GM19239 (cell line): ENCODE measurements at regions not wholly inside any gene's neighbourhood (a gene's known extent, or its start where the extent isn't known, plus 50 kb on each side); places are given as distances from the start of the nearest gene placed in this dataset.

Source experiments
- DNase-seq: peaks from one replicate; pipeline ENCODE4 v3.0.0; 2011; ENCODE audit warnings: low spot score; ENCODE audit not compliant: insufficient read length
- FAIRE-seq: peaks from 2 replicates; lab custom pipeline; 2011; peaks lifted over from hg19 to GRCh38; lab: Jason Lieb, UNC

DNA sequence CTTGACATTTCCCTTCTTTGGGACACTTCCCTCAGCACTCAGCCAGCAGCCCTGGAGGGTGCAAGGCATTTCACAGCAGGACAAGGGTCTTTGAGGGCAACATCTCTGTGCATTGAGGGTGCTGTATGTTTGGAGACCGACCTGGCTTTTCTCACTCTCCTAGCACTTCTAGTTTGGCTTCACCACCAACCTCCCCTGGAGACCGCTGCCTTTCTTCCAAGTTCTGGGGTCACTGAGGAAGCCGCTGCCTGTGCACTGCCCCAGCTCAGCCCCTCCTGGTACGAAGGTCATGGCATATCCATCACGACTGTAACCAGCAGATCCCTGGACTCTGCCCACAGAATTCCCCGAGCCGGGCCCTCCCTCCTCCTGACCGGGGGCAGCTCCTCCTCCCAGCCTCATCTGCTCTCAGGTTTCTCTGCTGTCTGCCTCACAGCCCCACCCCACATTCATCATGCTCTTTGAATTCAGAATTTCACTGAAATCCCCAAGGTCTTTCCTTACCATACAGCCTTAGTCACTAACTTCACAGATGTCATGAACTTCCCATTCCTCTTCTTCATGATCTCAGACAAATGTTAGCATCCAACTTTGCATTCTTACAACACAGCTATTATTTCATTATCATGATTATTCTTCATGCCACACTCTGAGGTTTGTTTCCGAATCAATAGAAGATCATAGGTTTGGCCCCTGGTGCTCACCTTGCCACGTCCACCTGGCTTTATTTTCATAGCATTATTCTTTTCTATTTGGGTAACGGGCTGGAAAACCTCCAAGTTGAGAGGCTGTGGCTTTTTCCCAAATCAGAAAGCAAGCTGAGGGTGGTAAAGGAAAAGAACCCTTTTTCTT lies 113.0 kb upstream of the COPS8 start:
- DNase-seq (no peak), FAIRE-seq (no peak)

DNA sequence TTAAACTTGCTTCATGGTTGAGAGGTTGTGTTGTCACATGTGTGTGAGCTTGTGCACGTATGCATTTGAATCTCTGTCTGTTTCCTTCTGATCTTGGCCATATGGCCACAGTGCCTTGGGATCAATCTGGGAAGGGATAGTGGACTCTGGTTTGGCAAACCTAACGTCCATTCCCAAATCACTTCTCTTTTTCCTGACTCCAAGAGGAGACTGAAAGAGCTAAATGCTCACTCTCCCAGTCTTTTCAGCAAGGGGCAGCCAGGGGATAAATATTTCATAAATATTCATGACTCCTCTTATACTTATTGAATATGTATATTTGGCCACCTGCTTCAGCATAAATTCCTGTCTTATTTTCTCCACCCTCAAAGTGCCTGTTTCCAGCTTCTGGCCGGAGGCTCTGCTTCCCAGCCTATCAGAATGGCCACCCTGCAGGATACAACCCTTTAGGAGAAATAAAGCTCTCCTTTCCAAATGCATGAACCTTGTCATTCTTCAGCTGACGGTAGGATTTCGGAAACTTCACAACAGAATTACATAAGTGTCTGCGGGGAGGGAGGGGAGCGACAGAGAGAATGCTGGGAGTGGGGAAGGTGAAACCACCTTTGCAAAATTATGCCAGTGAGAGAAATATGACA lies 112.2 kb upstream of the COPS8 start:
- FAIRE-seq (no peak), DNase-seq (no peak)

DNA sequence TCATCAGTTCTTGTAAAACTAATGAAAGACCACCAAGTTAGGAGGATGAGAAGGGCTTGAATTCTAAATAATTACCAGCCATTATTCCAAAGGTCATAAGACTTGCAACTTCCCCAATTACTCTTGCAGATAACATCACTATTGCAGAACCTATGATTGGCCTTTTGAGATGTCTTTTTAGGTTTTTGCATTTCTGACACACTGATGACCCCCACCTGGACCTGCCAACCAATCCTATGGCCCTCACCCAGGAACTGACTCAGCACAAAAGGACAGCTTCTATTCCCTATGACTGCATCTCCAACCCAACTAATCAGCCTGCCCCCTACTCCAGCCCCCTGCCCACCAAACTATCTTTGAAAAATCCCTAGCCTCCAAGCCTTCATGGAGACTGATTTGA lies 111.5 kb upstream of the COPS8 start:
- FAIRE-seq (no peak), DNase-seq (no peak)

DNA sequence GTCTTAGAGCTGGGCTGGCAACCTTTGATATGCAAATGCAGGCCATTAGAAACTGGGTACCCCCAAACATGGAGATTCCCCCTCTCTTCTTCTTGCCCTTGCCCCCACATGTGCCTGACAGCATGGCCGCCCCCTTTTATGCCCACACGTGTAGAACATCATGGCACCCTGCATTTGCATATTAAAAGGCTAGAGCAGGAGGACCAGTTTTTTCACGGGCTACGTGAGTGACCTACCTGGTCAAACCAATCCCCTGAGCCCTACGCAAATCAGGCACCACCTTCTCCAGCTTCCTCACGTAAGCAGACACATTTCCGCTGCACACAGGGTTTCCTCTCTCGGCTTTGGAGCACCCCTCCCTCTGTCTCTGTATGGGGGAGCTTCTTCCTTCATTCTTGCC lies 110.9 kb upstream of the COPS8 start:
- FAIRE-seq (no peak), DNase-seq (no peak)

DNA sequence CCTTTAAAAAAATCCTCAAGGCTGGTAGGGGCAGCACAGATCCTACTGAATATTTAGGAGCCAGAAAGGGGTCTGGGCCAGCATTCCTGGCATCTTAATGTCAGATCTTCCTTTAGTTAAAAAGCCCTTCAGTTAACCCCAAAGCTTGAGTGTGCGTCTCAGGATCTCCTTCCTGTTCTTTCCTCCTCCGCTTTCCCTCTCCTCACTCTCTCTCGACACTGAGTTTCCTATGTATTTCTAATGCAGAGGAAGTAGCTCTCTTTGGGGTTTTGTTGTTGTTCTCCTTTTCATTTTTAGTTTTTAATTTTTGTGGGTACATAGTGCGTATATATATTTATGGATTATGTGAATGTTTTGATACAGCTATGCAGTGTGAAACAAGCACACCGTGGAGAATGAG lies 109.9 kb upstream of the COPS8 start:
- no peak for FAIRE-seq
- DNase-seq: no peak

DNA sequence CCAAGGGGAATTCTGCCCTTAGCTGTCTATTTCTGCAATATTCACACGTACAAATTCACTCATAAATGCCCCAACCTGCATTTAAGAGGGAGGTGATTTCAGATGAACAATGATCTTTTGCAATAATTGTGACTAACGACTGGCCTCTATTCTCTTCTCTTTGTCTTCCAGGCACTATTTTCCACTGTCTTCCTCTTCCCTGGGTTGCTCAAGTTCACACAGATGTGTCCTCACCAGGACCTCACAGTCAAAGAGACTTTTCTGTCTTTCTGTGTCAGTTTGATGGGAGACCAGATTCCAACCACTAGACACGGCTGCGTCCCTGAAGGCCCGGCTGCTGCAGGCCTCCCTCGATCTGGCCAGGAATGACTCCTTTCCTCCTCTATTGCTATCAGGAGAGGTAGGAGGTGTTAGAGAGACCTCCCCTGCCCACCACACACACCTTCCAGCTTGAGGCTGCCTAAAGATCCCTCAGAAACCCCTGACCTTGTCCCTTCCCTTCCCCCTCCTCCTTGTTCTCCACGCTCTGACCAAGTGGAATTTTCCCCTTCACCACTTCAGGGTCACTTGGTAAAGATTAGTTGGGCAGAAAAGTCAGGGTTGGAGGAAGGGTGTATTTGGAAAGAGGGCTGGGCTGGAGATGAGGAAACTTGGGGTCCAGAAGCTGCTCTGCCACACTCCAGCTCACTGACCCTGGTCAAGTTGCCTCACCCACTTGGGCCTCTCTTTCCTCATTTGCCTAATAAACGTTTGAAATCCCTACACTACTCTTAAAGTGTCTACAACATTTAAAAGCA lies 109.2 kb upstream of the COPS8 start:
- DNase-seq (no peak), FAIRE-seq (no peak)

DNA sequence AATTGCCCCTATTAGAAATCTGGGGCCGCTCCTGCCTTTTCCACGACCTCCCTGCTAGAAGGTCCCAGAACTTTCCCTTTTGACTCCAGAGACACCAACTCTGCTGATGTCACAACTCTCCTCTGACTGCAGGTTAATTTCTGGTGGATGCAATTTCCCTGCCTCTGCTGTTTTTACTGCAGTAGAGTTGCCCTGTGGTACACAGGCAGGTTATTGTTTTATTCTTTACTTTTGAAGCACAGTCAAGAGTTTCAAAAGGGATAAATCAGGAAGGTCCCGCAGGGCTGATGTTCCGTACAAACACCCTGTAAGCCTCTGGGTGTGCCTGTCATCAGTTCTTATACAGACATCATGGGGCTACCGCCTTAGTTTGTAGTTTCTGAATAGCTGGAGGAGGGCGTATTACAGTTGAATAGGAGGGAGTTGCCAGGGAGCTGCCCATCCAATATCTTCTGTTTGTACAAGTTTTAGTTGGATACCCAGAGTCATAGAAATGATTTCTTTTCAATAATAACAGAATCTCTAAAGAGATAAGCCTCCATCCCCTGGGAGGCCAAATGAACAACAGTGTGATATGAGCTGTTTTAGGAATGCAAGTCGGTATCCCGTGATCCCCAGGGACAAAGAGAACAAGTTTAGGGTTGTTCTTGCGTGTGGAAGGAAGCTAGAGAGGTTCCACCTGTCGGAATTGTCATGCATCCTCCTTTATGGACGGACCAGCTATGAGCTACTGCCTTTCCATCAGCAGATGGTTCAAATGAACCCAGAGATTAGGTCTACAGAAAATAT lies 108.4 kb upstream of the COPS8 start:
- FAIRE-seq (no peak), DNase-seq (no peak)

DNA sequence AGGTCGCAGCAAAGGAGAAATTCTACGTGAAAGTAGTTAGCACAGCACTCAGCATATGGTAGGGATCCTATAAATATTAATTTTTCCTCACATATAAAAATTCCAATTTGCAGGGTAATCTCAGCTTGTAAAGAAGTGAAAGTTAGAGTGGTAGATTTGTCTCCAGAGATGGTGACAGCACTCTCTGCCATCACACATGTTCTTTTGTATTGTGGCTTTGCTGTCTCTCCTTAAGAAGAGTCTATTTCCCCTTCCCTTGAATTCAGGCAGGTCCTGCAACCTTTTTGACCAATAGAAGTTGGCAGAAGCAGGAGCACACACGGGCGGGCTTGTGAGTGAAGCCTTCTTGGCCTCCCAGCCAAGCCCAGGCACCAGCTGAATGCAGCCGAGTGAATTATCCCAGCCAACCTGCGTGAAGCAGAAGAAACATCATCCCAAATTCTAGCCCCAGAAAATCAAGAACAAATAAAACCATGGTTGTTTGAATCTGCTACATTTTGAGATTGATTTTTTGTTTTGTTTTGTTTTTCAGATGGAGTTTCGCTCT lies 107.8 kb upstream of the COPS8 start:
- DNase-seq: no peak
- no peak for FAIRE-seq

DNA sequence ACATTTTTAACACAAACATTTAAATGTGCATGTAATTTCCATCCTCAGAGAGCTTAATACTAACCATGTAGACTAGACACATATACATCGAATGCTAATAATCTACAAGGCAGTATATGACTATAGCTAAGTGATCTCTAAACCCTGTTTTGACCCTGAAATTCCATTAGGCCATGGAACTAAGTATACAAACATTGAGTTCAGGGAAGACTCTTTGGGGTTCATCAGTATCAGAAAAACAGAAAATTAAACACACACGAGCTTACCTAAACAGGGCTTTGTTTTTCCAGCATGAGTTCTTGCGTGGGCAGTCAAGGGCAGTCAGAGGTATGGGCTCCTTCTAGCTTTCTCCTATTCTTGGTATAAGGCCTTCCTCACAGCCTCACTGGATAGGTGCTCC lies 106.0 kb upstream of the COPS8 start:
- no peak for FAIRE-seq
- DNase-seq: no peak

DNA sequence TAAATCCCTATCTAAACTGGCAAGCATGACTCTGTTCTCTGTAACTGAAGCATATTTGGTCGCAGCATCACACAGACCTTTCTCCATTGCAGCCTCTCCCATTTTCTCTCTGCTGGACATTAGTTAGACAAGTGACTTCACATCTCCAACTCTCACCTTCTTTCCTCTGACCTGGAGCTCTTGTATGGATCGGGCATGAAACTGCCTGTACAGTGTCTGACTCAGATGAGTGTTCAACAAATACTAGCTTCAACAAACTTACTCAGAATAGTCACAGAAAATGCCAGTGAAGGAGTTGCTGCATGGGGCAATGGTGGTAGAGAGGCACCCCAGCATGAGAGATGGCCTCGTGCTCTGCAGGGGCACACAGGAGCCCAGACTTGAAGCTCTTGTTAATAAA lies 104.7 kb upstream of the COPS8 start:
- no peak for DNase-seq
- no peak for FAIRE-seq

DNA sequence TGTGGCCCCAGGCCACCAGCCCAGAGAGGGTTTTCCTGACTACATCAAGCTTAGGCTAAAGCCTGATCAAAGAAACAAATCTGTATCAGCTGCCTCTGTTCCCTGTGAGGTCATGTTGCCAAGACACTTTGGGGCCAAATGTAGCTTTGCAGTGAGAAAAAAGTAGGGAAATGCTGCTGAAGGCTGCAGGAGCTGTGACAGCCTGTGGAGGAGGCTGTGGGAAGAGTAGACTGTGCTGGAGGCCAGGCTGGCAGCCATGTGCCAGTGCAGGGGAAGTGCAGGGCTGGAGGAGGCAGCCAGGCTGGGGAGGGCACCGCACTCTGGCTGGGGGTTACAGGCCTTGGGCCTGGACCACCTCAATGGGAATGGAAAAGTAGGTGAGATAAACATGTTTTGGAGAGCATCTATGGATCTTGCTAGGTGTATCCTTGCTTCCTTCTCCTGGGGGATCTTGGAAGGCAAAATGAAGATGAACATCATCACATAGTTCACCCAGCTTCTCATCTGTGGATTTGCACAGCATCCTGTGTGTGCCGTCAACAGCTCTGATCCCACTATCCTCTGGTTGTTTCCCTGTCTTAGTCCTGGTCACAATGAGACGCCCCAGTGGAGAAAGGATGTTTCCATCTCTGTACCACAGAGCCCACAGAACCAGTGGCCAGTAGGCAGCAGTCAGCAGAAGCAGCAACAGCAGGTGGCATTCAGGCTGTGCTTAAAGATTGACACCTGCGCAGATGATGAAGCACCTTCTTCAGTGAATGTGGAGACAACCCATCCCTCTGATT lies 103.8 kb upstream of the COPS8 start:
- FAIRE-seq (no peak), DNase-seq (no peak)

DNA sequence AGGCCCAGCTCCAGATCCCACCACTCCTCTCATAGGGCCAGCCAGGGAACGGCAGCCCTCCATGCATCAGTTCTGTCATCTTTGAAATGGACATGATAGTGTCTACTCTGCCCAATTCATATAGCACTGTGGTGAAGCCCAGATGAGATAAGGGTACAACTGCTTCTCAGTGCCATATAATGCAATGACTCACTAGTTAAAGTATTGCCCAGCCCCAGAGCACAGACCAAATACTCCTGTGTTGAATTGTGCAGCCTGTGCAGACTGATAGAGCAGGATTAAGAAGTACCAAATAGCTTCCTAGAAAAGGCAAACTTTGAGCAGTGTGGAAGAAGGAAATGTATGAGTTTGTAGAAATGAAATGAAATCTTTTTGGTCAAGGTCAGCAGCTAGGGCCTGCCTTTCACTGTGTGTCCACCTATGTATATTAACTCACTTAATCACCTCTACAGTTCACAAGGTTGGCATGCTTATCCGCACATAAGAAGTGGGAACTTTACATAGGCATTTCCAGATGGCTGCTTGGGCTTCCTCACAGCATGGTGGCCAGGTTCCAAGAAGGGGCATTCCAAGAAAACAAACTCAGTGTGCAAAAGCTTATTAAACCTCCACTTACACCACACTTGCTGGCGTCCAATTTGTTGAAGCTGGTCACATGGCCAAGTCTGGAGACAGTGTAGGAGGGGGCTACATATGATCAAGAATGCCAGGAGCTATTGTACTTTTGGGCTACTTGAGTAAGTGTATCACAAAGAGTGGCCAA lies 102.8 kb upstream of the COPS8 start:
- FAIRE-seq (no peak), DNase-seq (no peak)

DNA sequence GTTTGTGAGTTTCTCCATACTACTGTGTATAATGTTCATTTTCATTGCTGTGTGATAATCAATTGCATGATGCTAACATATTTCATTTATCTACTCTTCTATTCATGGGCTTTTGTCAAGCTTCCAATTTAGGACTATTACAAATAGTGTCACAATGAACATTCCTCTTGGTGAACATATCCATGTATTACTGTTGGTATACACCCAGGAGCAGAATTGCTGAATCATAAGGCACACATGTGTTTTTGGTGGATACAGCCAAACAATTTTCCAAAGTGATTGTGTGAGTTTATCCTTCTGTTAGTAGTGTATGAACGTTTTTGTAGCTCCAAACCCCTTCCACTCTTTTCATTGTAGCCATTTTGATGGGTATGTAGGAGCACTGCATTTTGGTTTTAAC lies 101.6 kb upstream of the COPS8 start:
- DNase-seq (no peak), FAIRE-seq (no peak)

DNA sequence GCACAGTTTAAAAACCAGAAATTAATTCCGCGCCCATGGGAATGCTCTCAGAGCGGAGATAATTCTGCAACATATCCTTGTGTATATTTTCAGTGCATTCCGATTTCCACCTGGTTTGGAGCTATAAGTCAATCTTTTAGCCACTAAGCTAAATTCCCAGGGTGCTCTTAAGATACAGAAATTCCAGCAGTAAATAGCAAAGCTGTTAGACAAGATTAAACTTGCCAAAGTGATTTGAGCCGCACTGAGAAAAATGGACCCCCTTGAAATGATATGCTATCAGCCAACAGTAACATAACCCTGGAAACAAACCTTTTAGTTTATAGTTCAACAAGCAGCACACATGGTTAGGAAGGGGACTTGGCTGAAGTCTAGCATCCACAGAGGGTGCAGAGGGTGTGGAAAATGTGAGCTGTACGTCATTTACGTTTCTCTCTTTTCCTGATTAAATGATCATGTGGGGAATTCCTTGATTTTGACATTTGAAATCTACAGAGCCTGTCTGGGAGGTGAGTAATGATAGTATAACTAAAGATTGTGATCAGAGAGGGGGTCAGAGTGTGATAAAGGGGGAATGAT lies 99.8 kb upstream of the COPS8 start:
- no peak for FAIRE-seq
- no peak for DNase-seq

DNA sequence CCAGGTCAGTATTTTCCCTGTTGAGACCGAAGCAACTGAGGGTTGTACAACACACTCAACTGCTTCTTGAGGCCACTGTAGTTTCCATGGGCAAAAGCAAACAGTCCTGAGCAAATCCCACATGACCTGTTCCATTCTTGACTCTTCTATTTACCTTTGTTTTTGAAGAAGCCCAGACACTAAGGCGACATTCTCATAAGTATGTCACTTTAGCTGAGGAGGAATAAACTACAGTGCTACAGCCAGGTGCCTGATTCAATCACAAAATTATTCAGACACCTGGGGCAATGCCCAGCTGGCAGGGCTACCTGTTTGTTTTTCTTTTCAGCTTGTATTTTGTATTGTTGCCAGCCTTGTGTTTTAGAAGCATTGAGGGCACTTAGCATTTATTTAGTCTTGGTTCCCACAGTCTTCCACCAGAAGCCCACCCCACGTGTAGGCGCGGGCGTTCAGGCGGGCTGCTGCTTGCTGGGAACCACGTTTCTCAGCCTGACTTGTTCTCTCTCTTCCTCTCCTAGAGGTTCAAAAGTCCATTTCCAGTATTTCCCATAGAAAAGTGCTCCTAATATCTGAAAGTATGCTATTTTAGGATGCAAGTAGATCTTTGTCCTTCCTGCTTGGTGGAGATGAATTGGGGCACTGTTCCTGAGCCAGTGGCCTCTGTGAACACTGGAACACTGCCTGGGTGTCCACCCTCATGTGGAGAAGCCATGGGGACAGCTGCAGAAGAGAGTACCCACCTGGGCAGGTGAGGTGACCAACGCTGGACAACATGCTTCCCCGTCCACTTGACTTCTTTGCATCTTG lies 99.0 kb upstream of the COPS8 start:
- DNase-seq (no peak), FAIRE-seq (no peak)

DNA sequence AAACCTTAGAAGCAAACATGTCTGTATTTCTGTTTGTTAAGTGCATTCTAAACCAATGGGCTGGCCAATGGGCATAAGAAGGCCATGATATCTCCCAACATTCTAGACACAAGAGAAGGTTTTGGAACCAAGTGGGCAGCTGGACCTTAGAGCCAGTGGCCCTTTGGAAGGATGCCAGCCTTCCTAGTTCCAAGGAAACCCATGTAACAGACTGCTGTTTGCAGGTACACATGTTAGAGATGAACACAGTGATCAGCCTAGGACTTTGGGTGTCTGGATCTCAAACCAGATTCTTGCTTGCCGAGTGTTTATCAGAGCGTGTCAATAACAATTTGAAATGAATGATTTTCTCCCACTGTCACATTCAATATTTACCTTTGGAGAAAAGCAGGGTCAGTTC lies 97.5 kb upstream of the COPS8 start:
- no peak for DNase-seq
- FAIRE-seq: no peak
